Astrocyte (in vitro differentiated cells and primary cell): ENCODE measurements at regions not wholly inside any gene's neighbourhood (a gene's known extent, or its start where the extent isn't known, plus 50 kb on each side); places are given as distances from the start of the nearest gene placed in this dataset.

Experiments used
- DNase-seq: peaks from one replicate; pipeline ENCODE4 v3.0.0-alpha.2; 2010; ENCODE audit warnings: low read depth
- FAIRE-seq: peaks from 2 replicates; lab custom pipeline; 2011; peaks lifted over from hg19 to GRCh38; lab: Jason Lieb, UNC
- H2AFZ ChIP-seq: 2 replicates; pipeline ENCODE4 v1.6.0; 2012; ENCODE audit warnings: low read depth, low read length, inconsistent platforms
- H3K27ac ChIP-seq: 2 replicates; pipeline ENCODE4 v1.5.1; 2011; ENCODE audit warnings: low read depth, low read length, inconsistent platforms
- H3K27me3 ChIP-seq: 2 replicates; pipeline ENCODE4 v1.6.0; 2011; ENCODE audit warnings: low read length, inconsistent platforms; ENCODE audit not compliant: insufficient read depth
- H3K36me3 ChIP-seq: 2 replicates; pipeline ENCODE4 v1.5.1; 2011; ENCODE audit warnings: low read length, inconsistent platforms; ENCODE audit not compliant: insufficient read depth
- H3K4me1 ChIP-seq: 2 replicates; pipeline ENCODE4 v1.5.1; 2011; ENCODE audit warnings: low read length, inconsistent platforms; ENCODE audit not compliant: insufficient read depth
- H3K4me2 ChIP-seq: 2 replicates; pipeline ENCODE4 v1.6.0; 2012; ENCODE audit warnings: low read length, inconsistent platforms
- H3K4me3 ChIP-seq: 2 replicates; pipeline ENCODE4 v1.5.1; 2011; ENCODE audit warnings: low read depth, mild to moderate bottlenecking, low read length, inconsistent platforms; ENCODE audit not compliant: insufficient read depth
- H3K79me2 ChIP-seq: 2 replicates; pipeline ENCODE4 v1.6.0; 2012; ENCODE audit warnings: mild to moderate bottlenecking, low read length, inconsistent platforms; ENCODE audit not compliant: insufficient read depth
- H3K9ac ChIP-seq: 2 replicates; pipeline ENCODE4 v1.6.0; 2012; ENCODE audit warnings: mild to moderate bottlenecking, low read length, inconsistent platforms
- H3K9me3 ChIP-seq: 2 replicates; pipeline ENCODE4 v1.5.1; 2012; ENCODE audit warnings: low read depth, mild to moderate bottlenecking, low read length, inconsistent platforms; ENCODE audit not compliant: insufficient read depth
- H4K20me1 ChIP-seq: 2 replicates; pipeline ENCODE4 v1.6.0; 2012; ENCODE audit warnings: low read length, inconsistent platforms; ENCODE audit not compliant: insufficient read depth
- H3K27ac Mint-ChIP-seq: one replicate; pipeline ENCODE4 v1.8.0; 2021; ENCODE audit warnings: mild to moderate bottlenecking, mixed read lengths; ENCODE audit not compliant: unreplicated experiment
- H3K27me3 Mint-ChIP-seq: one replicate; pipeline ENCODE4 v1.8.0; 2021; ENCODE audit warnings: low read depth, mixed read lengths; ENCODE audit not compliant: unreplicated experiment
- H3K36me3 Mint-ChIP-seq: one replicate; pipeline ENCODE4 v1.8.0; 2021; ENCODE audit warnings: low read depth, mixed read lengths; ENCODE audit not compliant: unreplicated experiment
- H3K4me1 Mint-ChIP-seq: one replicate; pipeline ENCODE4 v1.8.0; 2021; ENCODE audit warnings: low read depth, mixed read lengths; ENCODE audit not compliant: unreplicated experiment
- H3K4me3 Mint-ChIP-seq: one replicate; pipeline ENCODE4 v1.8.0; 2021; ENCODE audit warnings: mild to moderate bottlenecking, moderate library complexity, mixed read lengths; ENCODE audit not compliant: unreplicated experiment
- H3K9me3 Mint-ChIP-seq: one replicate; pipeline ENCODE4 v1.8.0; 2021; ENCODE audit warnings: mild to moderate bottlenecking, mixed read lengths; ENCODE audit not compliant: unreplicated experiment
- EZH2 ChIP-seq: IDR thresholded peaks from 2 replicates; pipeline ENCODE4 v1.6.1; 2012; ENCODE audit warnings: mild to moderate bottlenecking, low read length, inconsistent platforms; ENCODE audit not compliant: insufficient read depth
- TF ChIP-seq, protein P1 (sequence below): IDR thresholded peaks from 2 replicates; pipeline ENCODE4 v1.5.1; 2011; ENCODE audit warnings: low read depth, mild to moderate bottlenecking, inconsistent platforms, low read length, moderate library complexity; ENCODE audit not compliant: insufficient read depth

- Histone ChIP-seq H3K9me3 (no peaks in the 10 kb centered on the region), H3K4me3 (no peak overlapping the region), H2AFZ (no peak overlapping the region), H3K4me1 (peaks cover 5% of the 10 kb centered on the region), H3K36me3 (no peaks in the 10 kb centered on the region), H3K27ac (no peak overlapping the region), H4K20me1 (no peaks in the 10 kb centered on the region), H3K9ac (no peak overlapping the region), H3K27me3 (no peaks in the 10 kb centered on the region), H3K4me2 (no peak overlapping the region), H3K79me2 (no peaks in the 10 kb centered on the region)
- DNase-seq (no peak), FAIRE-seq (no peak)
- H3K4me1 Mint-ChIP-seq = peaks cover 13% of the 10 kb centered on the region
- no peaks in the 10 kb centered on the region for H3K36me3 Mint-ChIP-seq
- H3K27ac Mint-ChIP-seq = no peak overlapping the region
- no peak overlapping the region for H3K4me3 Mint-ChIP-seq
- no peaks in the 10 kb centered on the region for H3K27me3 Mint-ChIP-seq
- TF ChIP-seq, protein P1, sequence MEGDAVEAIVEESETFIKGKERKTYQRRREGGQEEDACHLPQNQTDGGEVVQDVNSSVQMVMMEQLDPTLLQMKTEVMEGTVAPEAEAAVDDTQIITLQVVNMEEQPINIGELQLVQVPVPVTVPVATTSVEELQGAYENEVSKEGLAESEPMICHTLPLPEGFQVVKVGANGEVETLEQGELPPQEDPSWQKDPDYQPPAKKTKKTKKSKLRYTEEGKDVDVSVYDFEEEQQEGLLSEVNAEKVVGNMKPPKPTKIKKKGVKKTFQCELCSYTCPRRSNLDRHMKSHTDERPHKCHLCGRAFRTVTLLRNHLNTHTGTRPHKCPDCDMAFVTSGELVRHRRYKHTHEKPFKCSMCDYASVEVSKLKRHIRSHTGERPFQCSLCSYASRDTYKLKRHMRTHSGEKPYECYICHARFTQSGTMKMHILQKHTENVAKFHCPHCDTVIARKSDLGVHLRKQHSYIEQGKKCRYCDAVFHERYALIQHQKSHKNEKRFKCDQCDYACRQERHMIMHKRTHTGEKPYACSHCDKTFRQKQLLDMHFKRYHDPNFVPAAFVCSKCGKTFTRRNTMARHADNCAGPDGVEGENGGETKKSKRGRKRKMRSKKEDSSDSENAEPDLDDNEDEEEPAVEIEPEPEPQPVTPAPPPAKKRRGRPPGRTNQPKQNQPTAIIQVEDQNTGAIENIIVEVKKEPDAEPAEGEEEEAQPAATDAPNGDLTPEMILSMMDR = no peak
- TF ChIP-seq EZH2 = no peak
- no peaks in the 10 kb centered on the region for H3K9me3 Mint-ChIP-seq
Measured at GRCh38 chr10:118500477-118501104, 94.9 kb downstream of the PRLHR start.

DNA sequence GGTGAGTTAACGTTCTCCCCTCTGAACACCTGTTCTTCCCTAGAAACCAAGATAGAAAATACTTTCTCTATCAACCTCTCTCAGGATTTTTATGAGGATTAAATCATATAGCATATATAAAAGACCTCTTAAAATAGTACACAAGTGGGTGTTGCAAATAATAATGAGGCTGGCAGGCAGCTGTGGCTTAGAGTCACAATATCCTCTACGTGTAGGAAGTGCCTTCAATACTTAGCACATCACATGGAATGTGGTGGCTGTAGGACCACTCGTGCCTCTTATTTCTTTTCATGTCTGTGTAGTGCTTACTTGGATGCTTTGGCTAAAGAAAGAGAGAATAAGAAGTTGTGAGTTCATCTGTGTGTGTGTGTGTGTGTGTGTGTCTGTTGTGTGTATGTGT lies 96.3 kb downstream of the PRLHR start:
- Mint-ChIP-seq H3K4me1 (peaks cover 7% of the 10 kb centered on the region), H3K9me3 (no peaks in the 10 kb centered on the region), H3K4me3 (no peak overlapping the region), H3K27me3 (no peaks in the 10 kb centered on the region), H3K27ac (no peak overlapping the region), H3K36me3 (no peaks in the 10 kb centered on the region)
- no peaks in the 10 kb centered on the region for H3K36me3 ChIP-seq
- H3K4me1 ChIP-seq = peaks cover 5% of the 10 kb centered on the region
- no peak overlapping the region for H3K4me2 ChIP-seq
- no peaks in the 10 kb centered on the region for H3K27me3 ChIP-seq
- H3K9ac ChIP-seq = no peak overlapping the region
- no peak overlapping the region for H3K27ac ChIP-seq
- no peaks in the 10 kb centered on the region for H4K20me1 ChIP-seq
- no peaks in the 10 kb centered on the region for H3K79me2 ChIP-seq
- no peak overlapping the region for H2AFZ ChIP-seq
- no peak overlapping the region for H3K4me3 ChIP-seq
- no peaks in the 10 kb centered on the region for H3K9me3 ChIP-seq
- FAIRE-seq (no peak), DNase-seq (no peak)
- TF ChIP-seq EZH2 = no peak
- TF ChIP-seq, protein P1 = no peak

DNA sequence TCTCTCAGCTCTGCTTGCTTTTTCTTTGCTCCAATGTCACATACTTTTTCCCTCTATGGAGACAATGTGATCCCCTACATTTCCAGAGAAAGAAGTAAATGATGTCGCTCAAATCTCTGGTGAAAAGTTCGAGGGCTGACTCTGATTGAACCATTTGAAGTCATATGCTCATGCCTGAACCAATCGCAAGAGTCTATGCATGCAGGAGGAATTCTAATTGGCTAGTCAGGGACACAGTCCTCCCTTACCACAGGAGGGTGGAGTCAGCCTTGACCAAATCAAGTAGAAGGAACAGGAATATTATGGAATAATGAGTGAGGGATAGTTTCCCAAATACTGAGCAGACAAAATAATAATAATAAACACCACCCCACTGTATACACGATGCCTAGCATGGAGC lies 96.8 kb downstream of the PRLHR start:
- Histone ChIP-seq H2AFZ (no peak overlapping the region), H4K20me1 (no peaks in the 10 kb centered on the region), H3K79me2 (no peaks in the 10 kb centered on the region), H3K4me3 (no peak overlapping the region), H3K9ac (no peak overlapping the region), H3K9me3 (no peaks in the 10 kb centered on the region), H3K4me2 (no peak overlapping the region), H3K4me1 (peaks cover 5% of the 10 kb centered on the region), H3K36me3 (no peaks in the 10 kb centered on the region), H3K27ac (no peak overlapping the region), H3K27me3 (no peaks in the 10 kb centered on the region)
- no peak for FAIRE-seq
- TF ChIP-seq, protein P1 = no peak
- no peak for TF ChIP-seq EZH2
- no peaks in the 10 kb centered on the region for H3K36me3 Mint-ChIP-seq
- H3K4me1 Mint-ChIP-seq = peaks cover 7% of the 10 kb centered on the region
- no peak for DNase-seq
- H3K4me3 Mint-ChIP-seq = no peak overlapping the region
- H3K27ac Mint-ChIP-seq = no peak overlapping the region
- no peaks in the 10 kb centered on the region for H3K27me3 Mint-ChIP-seq
- no peaks in the 10 kb centered on the region for H3K9me3 Mint-ChIP-seq
